Stimulated activated effector memory CD8-positive, alpha-beta T cell treated with anti-CD3 and anti-CD28 coated beads, Interleukin-12 subunit alpha, Interleukin-12 subunit beta, amount 100 ng/mL, for 72 hours (primary cell): ENCODE measurements at regions not wholly inside any gene's neighbourhood (a gene's known extent, or its start where the extent isn't known, plus 50 kb on each side); places are given as distances from the start of the nearest gene placed in this dataset.
"Not testable (repeated sequence)": the region's sequence is repeated elsewhere in the genome, so short reads cannot be mapped to it uniquely, and the experiment has no call there.

Experiments
- ATAC-seq: fragments of 150-1000 bp; cut with Tn5 transposase; 2 replicates; pipeline ENCODE4 v1.10.0; 2021
- DNase-seq, 2 donors: peaks; one replicate each; pipeline ENCODE4 v3.0.0; 2021 to 2022; ENCODE audit warnings: low spot score in 2 of 2
- H3K27ac Mint-ChIP-seq: one replicate; pipeline ENCODE4 v1.8.0; 2022; ENCODE audit warnings: mild to moderate bottlenecking, mixed read lengths
- H3K36me3 Mint-ChIP-seq: one replicate; pipeline ENCODE4 v1.8.0; 2022; ENCODE audit warnings: mild to moderate bottlenecking, mixed read lengths
- H3K4me1 Mint-ChIP-seq: one replicate; pipeline ENCODE4 v1.8.0; 2022; ENCODE audit warnings: mixed read lengths
- H3K4me3 Mint-ChIP-seq: one replicate; pipeline ENCODE4 v1.8.0; 2022; ENCODE audit warnings: mild to moderate bottlenecking, mixed read lengths
- H3K9me3 Mint-ChIP-seq: one replicate; pipeline ENCODE4 v1.8.0; 2022; ENCODE audit warnings: mixed read lengths

- no peaks in the 10 kb centered on the region for H3K36me3 Mint-ChIP-seq
- H3K4me3 Mint-ChIP-seq: no peak overlapping the region
- peaks cover 4% of the 10 kb centered on the region for H3K9me3 Mint-ChIP-seq
- H3K4me1 Mint-ChIP-seq: peaks cover 4% of the 10 kb centered on the region
- H3K27ac Mint-ChIP-seq: no peak overlapping the region
- no peak for DNase-seq
- ATAC-seq: no peak
These were observed 179.9 kb downstream of the PTPN11 start for GRCh38 chr12:112598626-112599025.

GRCh38 chr12:112599871-112600270 is 181.1 kb downstream of the PTPN11 start:
- Mint-ChIP-seq H3K4me3 (no peak overlapping the region), H3K27ac (no peak overlapping the region), H3K4me1 (peaks cover 4% of the 10 kb centered on the region), H3K9me3 (peaks cover 4% of the 10 kb centered on the region), H3K36me3 (no peaks in the 10 kb centered on the region)
- ATAC-seq (no peak), DNase-seq (no peak)

GRCh38 chr12:112602150-112602549 is 183.4 kb downstream of the PTPN11 start:
- no peak overlapping the region for H3K4me3 Mint-ChIP-seq
- no peak for DNase-seq
- H3K36me3 Mint-ChIP-seq: no peaks in the 10 kb centered on the region
- ATAC-seq: no peak
- H3K27ac Mint-ChIP-seq: no peak overlapping the region
- no peaks in the 10 kb centered on the region for H3K4me1 Mint-ChIP-seq
- peaks cover 4% of the 10 kb centered on the region for H3K9me3 Mint-ChIP-seq

DNA sequence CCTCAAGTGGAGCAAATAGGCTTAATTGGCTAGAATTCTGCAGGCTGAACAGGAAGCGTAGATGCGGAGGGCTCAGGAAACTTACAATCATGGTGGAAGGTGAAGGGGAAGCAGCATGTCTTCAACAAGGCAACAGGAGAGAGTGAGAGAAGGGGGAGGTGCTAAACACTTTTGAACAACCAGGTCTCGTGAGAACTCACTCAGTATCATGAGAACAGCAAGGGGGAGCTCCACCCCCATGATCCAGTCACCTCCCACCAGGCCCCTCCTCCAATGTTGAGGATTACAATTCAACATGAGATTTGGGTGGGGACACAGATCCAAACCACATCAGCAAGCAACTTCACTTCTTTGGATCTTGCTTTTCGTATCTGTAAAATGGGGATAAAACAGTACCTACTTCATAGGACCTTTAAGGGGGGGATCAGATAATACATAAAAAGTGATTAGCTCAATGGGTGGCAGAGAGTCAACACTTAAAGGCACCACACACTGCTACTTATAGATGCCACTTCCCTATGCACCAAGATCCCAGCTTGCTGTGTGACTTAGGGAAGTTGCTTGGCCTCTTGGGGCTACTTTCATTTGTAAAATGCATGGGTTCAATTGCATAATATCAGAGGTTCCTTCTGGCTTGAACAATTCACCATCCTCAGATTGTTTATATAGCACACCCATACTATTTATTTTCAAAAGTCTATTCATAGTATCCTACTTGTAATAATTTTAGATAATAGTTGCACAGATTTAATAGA is 184.8 kb upstream of the RPH3A start:
- ATAC-seq (no peak), DNase-seq (no peak)
- Mint-ChIP-seq H3K36me3 (no peaks in the 10 kb centered on the region), H3K27ac (no peak overlapping the region), H3K4me3 (no peak overlapping the region), H3K9me3 (no peaks in the 10 kb centered on the region), H3K4me1 (no peaks in the 10 kb centered on the region)

DNA sequence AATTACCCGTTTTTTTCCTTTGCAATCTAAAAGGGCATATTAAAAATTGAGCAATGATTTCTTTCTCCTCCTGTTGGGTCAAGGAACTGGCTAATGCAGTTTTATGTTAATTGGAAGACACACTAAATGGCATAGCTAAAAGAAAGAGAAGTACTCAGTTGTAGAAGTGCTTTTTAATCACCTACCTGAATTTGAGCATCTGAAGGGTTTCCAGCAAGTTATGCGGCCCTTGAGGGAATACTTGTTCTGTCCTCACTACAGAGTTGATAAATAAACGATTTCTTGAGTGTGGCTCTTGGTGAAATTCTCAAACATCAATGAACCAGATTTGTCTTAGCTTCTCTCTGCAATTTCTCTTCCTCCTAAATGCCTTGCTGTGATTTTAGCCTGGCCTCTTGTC is 184.1 kb upstream of the RPH3A start:
- H3K36me3 Mint-ChIP-seq: no peaks in the 10 kb centered on the region
- H3K4me3 Mint-ChIP-seq: no peak overlapping the region
- no peak for ATAC-seq
- no peak for DNase-seq
- no peaks in the 10 kb centered on the region for H3K9me3 Mint-ChIP-seq
- no peak overlapping the region for H3K27ac Mint-ChIP-seq
- no peaks in the 10 kb centered on the region for H3K4me1 Mint-ChIP-seq

DNA sequence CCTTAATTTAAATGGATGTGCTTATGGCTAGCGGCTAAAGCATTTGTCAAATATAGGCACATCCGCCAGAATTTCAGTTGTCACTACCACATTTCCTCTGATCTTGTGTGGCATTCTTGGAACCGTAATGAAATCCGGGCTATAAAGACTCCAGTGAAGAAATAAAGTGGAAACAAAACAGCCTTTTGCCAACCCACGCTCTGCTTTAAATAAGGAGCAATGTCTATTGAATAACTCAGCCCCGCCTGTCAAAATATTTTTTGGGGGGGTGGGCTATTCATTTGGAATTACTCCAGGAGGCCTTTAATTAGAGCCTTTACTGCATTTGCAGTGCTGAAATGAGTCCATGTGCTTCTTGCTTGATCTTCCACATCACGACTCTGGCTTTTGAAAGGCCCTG is 179.6 kb upstream of the RPH3A start:
- no peak overlapping the region for H3K27ac Mint-ChIP-seq
- peaks cover 3% of the 10 kb centered on the region for H3K4me1 Mint-ChIP-seq
- H3K4me3 Mint-ChIP-seq: no peak overlapping the region
- ATAC-seq: no peak
- H3K9me3 Mint-ChIP-seq: no peaks in the 10 kb centered on the region
- H3K36me3 Mint-ChIP-seq: no peaks in the 10 kb centered on the region
- DNase-seq: no peak

DNA sequence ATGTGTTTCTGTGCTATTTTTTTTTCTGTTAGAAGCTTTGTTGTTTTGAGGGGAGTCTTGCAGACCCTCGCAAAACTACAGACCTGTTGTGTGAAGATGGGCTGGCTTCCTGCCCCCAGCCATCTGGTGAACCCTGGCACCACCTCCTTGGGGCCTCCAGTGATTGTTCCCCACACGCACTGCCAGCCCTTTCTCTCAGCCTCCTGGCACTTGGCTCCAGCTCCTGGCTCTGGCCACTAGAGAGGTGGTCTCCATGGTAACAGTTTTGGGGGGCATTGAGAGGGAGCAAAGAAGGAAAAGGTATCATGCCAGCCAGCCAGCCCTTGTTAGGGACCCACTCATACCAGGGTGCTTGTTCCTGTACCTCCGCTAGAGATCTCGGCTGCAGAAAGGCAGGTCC is 176.4 kb upstream of the RPH3A start:
- no peaks in the 10 kb centered on the region for H3K9me3 Mint-ChIP-seq
- ATAC-seq (no peak), DNase-seq (no peak)
- no peaks in the 10 kb centered on the region for H3K36me3 Mint-ChIP-seq
- peaks cover 17% of the 10 kb centered on the region for H3K4me1 Mint-ChIP-seq
- H3K27ac Mint-ChIP-seq: no peak overlapping the region
- no peak overlapping the region for H3K4me3 Mint-ChIP-seq

GRCh38 chr12:112616469-112617152 is 174.9 kb upstream of the RPH3A start:
- Mint-ChIP-seq H3K36me3 (no peaks in the 10 kb centered on the region), H3K4me3 (peak overlapping the region; percentile 19), H3K4me1 (peaks cover 17% of the 10 kb centered on the region), H3K9me3 (no peaks in the 10 kb centered on the region), H3K27ac (peak overlapping the region; percentile 72)
- DNase-seq (no peak), ATAC-seq (no peak)

- Mint-ChIP-seq H3K9me3 (no peaks in the 10 kb centered on the region), H3K27ac (peak overlapping the region; percentile 72), H3K4me3 (peak overlapping the region; percentile 19), H3K36me3 (no peaks in the 10 kb centered on the region), H3K4me1 (peaks cover 17% of the 10 kb centered on the region)
- DNase-seq (no peak), ATAC-seq (no peak)
These were observed 174.4 kb upstream of the RPH3A start for GRCh38 chr12:112617153-112617505.

DNA sequence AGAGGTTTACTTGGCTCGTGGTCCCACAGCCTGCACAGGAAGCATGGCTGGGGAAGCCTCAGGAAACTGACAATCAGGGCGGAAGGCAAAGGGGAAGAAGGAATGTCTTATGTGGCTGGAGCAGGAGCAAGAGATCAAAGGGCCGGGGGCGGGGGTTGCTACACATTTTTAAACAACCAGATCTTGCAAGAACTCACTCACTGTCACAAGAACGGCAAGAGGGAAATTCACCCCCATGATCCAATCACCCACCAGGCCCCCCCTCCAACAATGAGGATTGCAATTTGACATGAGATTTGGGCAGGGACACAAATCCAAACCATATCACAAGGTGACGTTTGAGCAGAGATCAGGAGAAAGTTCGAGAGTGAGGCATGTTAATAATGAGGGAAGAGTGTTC is 163.7 kb upstream of the RPH3A start:
- Mint-ChIP-seq H3K4me1 (peaks cover 6% of the 10 kb centered on the region), H3K9me3 (peaks cover 4% of the 10 kb centered on the region), H3K36me3 (no peaks in the 10 kb centered on the region), H3K4me3 (no peak overlapping the region), H3K27ac (no peak overlapping the region)
- DNase-seq (no peak), ATAC-seq (no peak)

DNA sequence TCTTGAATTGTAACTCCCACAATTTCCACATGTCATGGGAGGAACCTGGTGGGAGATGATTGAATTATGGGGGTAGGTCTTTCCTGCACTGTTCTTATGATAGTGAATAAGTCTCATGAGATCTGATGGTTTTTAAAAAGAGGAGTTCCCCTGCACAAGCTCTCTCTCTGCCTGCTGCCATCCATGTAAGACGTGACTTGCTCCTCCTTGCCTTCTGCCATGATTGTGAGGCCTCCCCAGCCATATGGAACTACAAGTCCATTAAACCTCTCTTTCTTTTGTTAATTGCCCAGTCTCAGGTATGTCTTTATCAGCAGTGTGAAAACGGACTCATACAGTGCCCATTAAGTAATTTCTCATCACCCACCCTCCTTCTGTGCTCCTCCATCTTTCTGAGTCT is 159.6 kb upstream of the RPH3A start:
- H3K9me3 Mint-ChIP-seq, H3K27ac Mint-ChIP-seq, H3K36me3 Mint-ChIP-seq, DNase-seq, ATAC-seq, H3K4me1 Mint-ChIP-seq, H3K4me3 Mint-ChIP-seq: not testable (repeated sequence)

- ATAC-seq: no peak
- Mint-ChIP-seq H3K27ac (no peak overlapping the region), H3K36me3 (no peaks in the 10 kb centered on the region), H3K9me3 (peaks cover 6% of the 10 kb centered on the region), H3K4me3 (no peak overlapping the region), H3K4me1 (peaks cover under 1% of the 10 kb centered on the region)
- no peak for DNase-seq
These were observed 156.5 kb upstream of the RPH3A start for GRCh38 chr12:112635036-112635435.

GRCh38 chr12:112638420-112638819 is 153.1 kb upstream of the RPH3A start:
- DNase-seq (no peak), ATAC-seq (no peak)
- Mint-ChIP-seq H3K4me1 (peaks cover 6% of the 10 kb centered on the region), H3K4me3 (no peak overlapping the region), H3K27ac (no peak overlapping the region), H3K36me3 (no peaks in the 10 kb centered on the region), H3K9me3 (peaks cover 2% of the 10 kb centered on the region)

DNA sequence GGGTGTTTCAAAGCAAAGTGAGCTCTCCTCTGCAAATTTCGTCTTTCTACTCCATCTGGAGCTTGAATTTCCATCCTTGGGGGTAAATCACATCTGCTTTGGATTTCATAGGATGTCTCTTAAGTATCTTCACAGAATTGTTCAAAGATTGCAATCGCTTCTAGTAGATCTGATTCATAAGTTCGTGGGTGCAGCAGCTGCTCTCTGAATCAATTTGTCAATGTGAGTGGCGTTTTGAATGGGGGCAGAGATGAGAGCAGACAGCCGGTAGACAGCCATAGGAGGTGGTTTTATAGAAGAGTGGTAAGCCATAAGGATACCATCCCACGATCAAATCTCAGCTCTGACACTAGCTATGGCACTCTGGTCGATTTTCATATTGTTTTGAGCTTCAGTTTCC is 146.0 kb upstream of the RPH3A start:
- DNase-seq (no peak), ATAC-seq (no peak)
- Mint-ChIP-seq H3K27ac (no peak overlapping the region), H3K4me1 (peaks cover under 1% of the 10 kb centered on the region), H3K9me3 (no peaks in the 10 kb centered on the region), H3K36me3 (no peaks in the 10 kb centered on the region), H3K4me3 (no peak overlapping the region)

DNA sequence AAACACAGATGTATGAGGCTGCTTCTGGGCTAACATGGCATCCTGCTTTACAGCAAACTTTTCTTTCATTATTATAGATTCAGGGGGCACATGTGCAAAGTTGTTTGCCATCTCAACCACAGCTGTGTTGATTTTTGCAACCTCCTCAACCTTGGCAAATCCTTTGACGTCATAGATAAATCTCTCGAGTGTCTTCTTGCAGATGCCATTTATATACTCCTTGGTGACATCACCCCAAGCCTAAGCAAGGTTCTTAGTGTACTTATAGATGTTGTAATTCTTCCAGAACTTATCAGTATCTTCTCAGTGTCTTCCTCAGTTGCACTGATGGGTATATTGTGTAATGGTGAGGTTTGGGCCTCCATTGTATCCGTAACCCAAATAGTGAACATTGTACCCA is 135.4 kb upstream of the RPH3A start:
- DNase-seq (no peak), ATAC-seq (no peak)
- Mint-ChIP-seq H3K9me3 (no peaks in the 10 kb centered on the region), H3K4me3 (no peak overlapping the region), H3K27ac (no peak overlapping the region), H3K36me3 (no peaks in the 10 kb centered on the region), H3K4me1 (no peaks in the 10 kb centered on the region)

DNA sequence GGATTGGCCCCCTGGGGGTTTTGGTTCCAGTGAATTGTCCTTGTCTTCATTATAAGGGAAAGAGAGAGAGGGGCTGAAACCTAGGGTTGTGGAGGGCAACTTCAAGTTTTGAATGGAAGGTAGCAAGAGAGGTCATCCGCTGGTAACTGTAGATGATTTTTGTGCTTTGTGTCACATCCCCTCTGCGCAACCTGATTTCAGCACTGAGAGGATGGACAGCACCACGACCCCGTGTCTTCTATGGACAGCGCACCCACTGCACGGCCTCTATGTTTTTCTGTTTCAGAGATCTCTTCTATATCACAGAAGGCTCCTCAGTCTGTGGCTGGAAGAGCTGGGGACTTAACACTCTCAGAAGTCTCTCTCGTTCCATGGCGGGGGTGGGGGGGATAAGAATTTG is 127.0 kb upstream of the RPH3A start:
- DNase-seq (peak in 1 of 2 donors; percentile 51), ATAC-seq (peak; percentile 53)
- H3K4me1 Mint-ChIP-seq: peaks cover 35% of the 10 kb centered on the region
- no peak overlapping the region for H3K27ac Mint-ChIP-seq
- no peak overlapping the region for H3K4me3 Mint-ChIP-seq
- no peaks in the 10 kb centered on the region for H3K36me3 Mint-ChIP-seq
- H3K9me3 Mint-ChIP-seq: peaks cover 4% of the 10 kb centered on the region
